HepG2 (cell line): ENCODE measurements at regions not wholly inside any gene's neighbourhood (a gene's known extent, or its start where the extent isn't known, plus 50 kb on each side); places are given as distances from the start of the nearest gene placed in this dataset.
A peak's percentile ranks its signal among the peaks of the same experiment; 100 is the strongest.

Experiments used
- FOXC1 ChIP-seq: sonication (generic); formaldehyde crosslinking; IDR thresholded peaks from 2 replicates; pipeline ENCODE4 v1.8.0; 2022; ENCODE audit warnings: mild to moderate bottlenecking, missing genetic modification reagents, borderline replicate concordance
- FOXP1 ChIP-seq, 2 experiments: fragments of 450-650 bp in 1 of 2; IDR thresholded peaks; 2 replicates each; pipeline ENCODE4 v1.6.1; 2017 to 2018; ENCODE audit warnings: antibody characterized with exemption in 1 of 2
- GATAD1 ChIP-seq: IDR thresholded peaks from 2 replicates; pipeline ENCODE4 v1.6.1; 2016; ENCODE audit warnings: missing genetic modification reagents, missing compliant biosample characterization
- IRF1 ChIP-seq: sonication (generic); formaldehyde crosslinking; IDR thresholded peaks from 2 replicates; pipeline ENCODE4 v1.4.0; 2020; ENCODE audit warnings: low read depth, mild to moderate bottlenecking, missing genetic modification reagents
- MAFG ChIP-seq: sonication (generic); formaldehyde crosslinking; IDR thresholded peaks from 2 replicates; pipeline ENCODE4 v1.5.1; 2020; ENCODE audit warnings: mild to moderate bottlenecking, missing genetic modification reagents
- MLLT10 ChIP-seq: sonication (generic); formaldehyde crosslinking; IDR thresholded peaks from 2 replicates; pipeline ENCODE4 v1.4.0; 2020; ENCODE audit warnings: missing genetic modification reagents
- NPAS2 ChIP-seq: sonication (generic); formaldehyde crosslinking; IDR thresholded peaks from 2 replicates; pipeline ENCODE4 v1.8.0; 2022; ENCODE audit warnings: mild to moderate bottlenecking, missing genetic modification reagents, borderline replicate concordance
- PHB2 ChIP-seq: fragments of 450-650 bp; IDR thresholded peaks from 2 replicates; pipeline ENCODE4 v1.6.1; 2018; ENCODE audit not compliant: partially characterized antibody
- REST ChIP-seq, 2 experiments: IDR thresholded peaks; 2 replicates each; pipeline ENCODE4 v1.6.1; 2011 to 2012; ENCODE audit warnings: low read length in 2 of 2, borderline replicate concordance in 1 of 2, low read depth in 1 of 2, mild to moderate bottlenecking in 1 of 2, moderate library complexity in 1 of 2
- RFXAP ChIP-seq: sonication (generic); formaldehyde crosslinking; IDR thresholded peaks from 2 replicates; pipeline ENCODE4 v1.4.0; 2020; ENCODE audit warnings: missing genetic modification reagents, borderline replicate concordance
- SATB2 ChIP-seq: sonication (generic); formaldehyde crosslinking; IDR thresholded peaks from 2 replicates; pipeline ENCODE4 v1.5.0; 2020; ENCODE audit warnings: missing genetic modification reagents
- TCF7 ChIP-seq: sonication (generic); IDR thresholded peaks from 2 replicates; pipeline ENCODE4 v1.6.1; 2016; ENCODE audit warnings: antibody characterized with exemption, low read depth
- TEAD2 ChIP-seq: sonication (generic); formaldehyde crosslinking; IDR thresholded peaks from 2 replicates; pipeline ENCODE4 v1.9.0; 2021; ENCODE audit warnings: missing genetic modification reagents
- U2AF1 ChIP-seq: fragments of 200-400 bp; formaldehyde crosslinking; optimal IDR thresholded peaks from 2 replicates; pipeline ENCODE3; 2017; ENCODE audit warnings: mild to moderate bottlenecking, low read depth, low read length
- UBTF ChIP-seq: sonication (generic); formaldehyde crosslinking; IDR thresholded peaks from 2 replicates; pipeline ENCODE4 v1.4.0; 2020; ENCODE audit warnings: mild to moderate bottlenecking, missing genetic modification reagents
- ZC3H13 ChIP-seq: sonication (generic); formaldehyde crosslinking; IDR thresholded peaks from 2 replicates; pipeline ENCODE4 v1.8.1; 2023; ENCODE audit warnings: mild to moderate bottlenecking, missing genetic modification reagents, moderate library complexity
- ZFP36 ChIP-seq: fragments of 150-350 bp; IDR thresholded peaks from 2 replicates; pipeline ENCODE4 v1.6.1; 2018; ENCODE audit warnings: borderline replicate concordance, low read length, low read depth; ENCODE audit not compliant: partially characterized antibody
- ZMYM4 ChIP-seq: sonication (generic); formaldehyde crosslinking; IDR thresholded peaks from 2 replicates; pipeline ENCODE4 v1.8.1; 2023; ENCODE audit warnings: mild to moderate bottlenecking, missing genetic modification reagents
- ZNF230 ChIP-seq: sonication (generic); formaldehyde crosslinking; IDR thresholded peaks from 2 replicates; pipeline ENCODE4 v1.4.0; 2020; ENCODE audit warnings: mild to moderate bottlenecking, missing genetic modification reagents
- ZNF558 ChIP-seq: sonication (generic); formaldehyde crosslinking; IDR thresholded peaks from 2 replicates; pipeline ENCODE4 v1.9.0; 2022; ENCODE audit warnings: mild to moderate bottlenecking, missing genetic modification reagents, borderline replicate concordance
- ZNF589 ChIP-seq: sonication (generic); formaldehyde crosslinking; conservative IDR thresholded peaks from 2 replicates; pipeline ENCODE4 v1.8.0; 2022; ENCODE audit warnings: mild to moderate bottlenecking, moderate library complexity, missing genetic modification reagents
- ZNF614 ChIP-seq: IDR thresholded peaks from 2 replicates; pipeline ENCODE4 v1.6.1; 2018; ENCODE audit warnings: missing biosample characterization, missing genetic modification reagents, inconsistent platforms, borderline replicate concordance
- ZNF75D ChIP-seq: sonication (generic); formaldehyde crosslinking; IDR thresholded peaks from 2 replicates; pipeline ENCODE4 v1.8.1; 2023; ENCODE audit warnings: missing genetic modification reagents, mild to moderate bottlenecking, borderline replicate concordance
- ZNF782 ChIP-seq: sonication (generic); formaldehyde crosslinking; IDR thresholded peaks from 2 replicates; pipeline ENCODE4 v1.4.0; 2020; ENCODE audit warnings: missing genetic modification reagents, mild to moderate bottlenecking, borderline replicate concordance

GRCh38 chr6:137723273-137724017 lies 143.6 kb upstream of the TNFAIP3 start (continued):
- peak in 1 of 2 experiments; percentile 63; a peak in 1 of 4 replicates for TF ChIP-seq REST (IDR thresholded peaks at IDR 0.05; ENCODE audit: borderline replicate concordance in 1 of 2, low read depth in 1 of 2, low read length in 2 of 2)
- TF ChIP-seq ZNF558 (CRISPR knock-in tag), result no peak; the same call in 1 of the 2 replicates
- no peak; the same call in 1 of the 2 replicates for TF ChIP-seq ZNF782
- peak; percentile 90 for TF ChIP-seq RFXAP
- peak; percentile 41; the same call in 1 of the 2 replicates for TF ChIP-seq ZNF230 (CRISPR knock-in tag)
- peak; percentile 94 for TF ChIP-seq ZNF614 (CRISPR knock-in tag)
- TF ChIP-seq GATAD1 (CRISPR knock-in tag), result peak; percentile 36
- TF ChIP-seq PHB2, result no peak
- no peak for TF ChIP-seq NPAS2
- peak; percentile 39; the same call in 1 of the 2 replicates for TF ChIP-seq UBTF (CRISPR knock-in tag)
- TF ChIP-seq FOXC1 (CRISPR knock-in tag), result peak; percentile 70; the same call in 1 of the 2 replicates
- no peak for TF ChIP-seq MAFG
- no peak for TF ChIP-seq IRF1
- TF ChIP-seq U2AF1, result no peak
- TF ChIP-seq TEAD2 (CRISPR knock-in tag), result no peak
- TF ChIP-seq ZC3H13, result no peak
- TF ChIP-seq FOXP1 (IDR thresholded peaks at IDR 0.05), result peak; percentile 30; the same call in 1 of the 2 replicates
- peak; percentile 87 for TF ChIP-seq FOXP1 (CRISPR knock-in tag; IDR thresholded peaks at IDR 0.05)
- TF ChIP-seq ZNF589 (CRISPR knock-in tag), result no peak
- peak; percentile 95 for TF ChIP-seq TCF7
- no peak for TF ChIP-seq ZFP36
- TF ChIP-seq ZNF75D (CRISPR knock-in tag), result no peak
- no peak for TF ChIP-seq MLLT10 (CRISPR knock-in tag)
- TF ChIP-seq ZMYM4 (CRISPR knock-in tag), result peak; percentile 97
- TF ChIP-seq SATB2, result peak; percentile 87; the same call in 1 of the 2 replicates
